Testis (tissue), 2 donors: ENCODE measurements at regions not wholly inside any gene's neighbourhood (a gene's known extent, or its start where the extent isn't known, plus 50 kb on each side); places are given as distances from the start of the nearest gene placed in this dataset.

Experiments
- POLR2A ChIP-seq: fragments of 450-650 bp; IDR thresholded peaks from one replicate; pipeline ENCODE4 v1.6.1; 2017; ENCODE audit warnings: antibody characterized with exemption, mild to moderate bottlenecking, moderate library complexity
- TF ChIP-seq, protein P1 (sequence below), 3 experiments: fragments of 450-650 bp in 2 of 3; fragments of 200-600 bp in 1 of 3; sonication (generic) in 1 of 3; IDR thresholded peaks; one replicate each; pipeline ENCODE4 v1.5.1; 2016 to 2019; ENCODE audit warnings: antibody characterized with exemption in 3 of 3, mild to moderate bottlenecking in 2 of 3, moderate library complexity in 1 of 3

DNA sequence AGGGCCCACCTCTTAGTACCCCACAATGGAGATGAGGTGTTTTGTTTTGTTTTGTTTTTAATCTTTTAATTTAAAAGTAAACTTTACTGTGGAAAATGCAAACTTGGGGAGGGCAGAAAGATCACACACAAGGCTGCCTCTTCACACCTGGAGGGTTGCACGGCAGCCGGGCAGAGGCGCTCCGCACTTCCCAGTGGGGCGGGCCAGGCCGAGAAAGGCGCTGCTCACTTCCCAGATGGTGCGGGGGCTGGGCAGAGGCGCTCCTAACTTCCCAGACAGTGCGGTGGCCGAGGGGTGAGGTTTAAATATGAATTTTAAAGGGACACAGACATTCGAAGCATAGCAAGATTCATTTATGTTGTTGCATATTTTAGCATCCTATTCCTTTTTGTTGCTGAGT lies 235.9 kb upstream of the MTPN start:
- TF ChIP-seq, protein P1, sequence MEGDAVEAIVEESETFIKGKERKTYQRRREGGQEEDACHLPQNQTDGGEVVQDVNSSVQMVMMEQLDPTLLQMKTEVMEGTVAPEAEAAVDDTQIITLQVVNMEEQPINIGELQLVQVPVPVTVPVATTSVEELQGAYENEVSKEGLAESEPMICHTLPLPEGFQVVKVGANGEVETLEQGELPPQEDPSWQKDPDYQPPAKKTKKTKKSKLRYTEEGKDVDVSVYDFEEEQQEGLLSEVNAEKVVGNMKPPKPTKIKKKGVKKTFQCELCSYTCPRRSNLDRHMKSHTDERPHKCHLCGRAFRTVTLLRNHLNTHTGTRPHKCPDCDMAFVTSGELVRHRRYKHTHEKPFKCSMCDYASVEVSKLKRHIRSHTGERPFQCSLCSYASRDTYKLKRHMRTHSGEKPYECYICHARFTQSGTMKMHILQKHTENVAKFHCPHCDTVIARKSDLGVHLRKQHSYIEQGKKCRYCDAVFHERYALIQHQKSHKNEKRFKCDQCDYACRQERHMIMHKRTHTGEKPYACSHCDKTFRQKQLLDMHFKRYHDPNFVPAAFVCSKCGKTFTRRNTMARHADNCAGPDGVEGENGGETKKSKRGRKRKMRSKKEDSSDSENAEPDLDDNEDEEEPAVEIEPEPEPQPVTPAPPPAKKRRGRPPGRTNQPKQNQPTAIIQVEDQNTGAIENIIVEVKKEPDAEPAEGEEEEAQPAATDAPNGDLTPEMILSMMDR (IDR thresholded peaks at IDR 0.05), result no peak
- TF ChIP-seq POLR2A, result no peak
